HCT116 (cell line): ENCODE measurements at regions not wholly inside any gene's neighbourhood (a gene's known extent, or its start where the extent isn't known, plus 50 kb on each side); places are given as distances from the start of the nearest gene placed in this dataset.

Source experiments
- ATAC-seq: fragments of 200-7000 bp; cut with Tn5 transposase; 2 replicates; pipeline ENCODE4 v1.9.1; 2020; ENCODE audit warnings: mild to moderate bottlenecking, moderate library complexity
- BruUV-seq: library from RNA; stranded (reverse); fragments of 400-500 nt; replicated peaks from 2 replicates; lab custom pipeline; 2021; lab: Mats Ljungman, UMichigan
- CTCF ChIA-PET: fragments of 300-600 bp; sonication (Branson Sonifier 250); formaldehyde crosslinking; loops from one replicate; lab custom pipeline; 2021; ENCODE audit warnings: antibody characterized with exemption; lab: Charles Lee
- POLR2A ChIA-PET: fragments of 300-600, 350-600 bp; sonication (Branson Sonifier 250); formaldehyde crosslinking; loops from one replicate; lab custom pipeline; 2021; ENCODE audit warnings: antibody characterized with exemption; lab: Charles Lee
- RAD21 ChIA-PET, 2 experiments: fragments of 300-600 bp; sonication (Branson Sonifier 250); formaldehyde crosslinking; loops; one replicate each; lab custom pipeline; 2023; ENCODE audit warnings: low total read pairs in 2 of 2; ENCODE audit not compliant: uncharacterized antibody in 2 of 2, unreplicated experiment in 2 of 2, low non-redundant PET in 1 of 2; lab: Charles Lee
- DNase-seq: peaks from one replicate; pipeline ENCODE4 v3.0.0-alpha.2; 2010; ENCODE audit warnings: low read depth, low spot score
- H2AFZ ChIP-seq: fragments of 200-600 bp; shearing (Covaris generic), sonication (generic); 2 replicates; pipeline ENCODE4 v1.6.1; 2017; ENCODE audit warnings: low read depth, mixed run types, mixed read lengths, antibody characterized with exemption, low read length; ENCODE audit not compliant: poor library complexity, severe bottlenecking
- H3K27ac ChIP-seq: 2 replicates; pipeline ENCODE4 v1.5.1; 2012; ENCODE audit warnings: low read depth, low read length
- H3K27me3 ChIP-seq: fragments of 200-600 bp; sonication (generic); 2 replicates; pipeline ENCODE4 v1.6.1; 2016; ENCODE audit warnings: mixed run types, low read length, mixed read lengths; ENCODE audit not compliant: insufficient read depth
- H3K36me3 ChIP-seq, 2 experiments: fragments of 200-500 bp in 1 of 2; fragments of 200-600 bp in 1 of 2; sonication (Bioruptor generic) in 1 of 2; sonication (generic) in 1 of 2; 2 replicates each; pipeline versions ENCODE4 v1.5.1 to v1.6.1; 2014 to 2016; ENCODE audit warnings: low read length in 2 of 2, inconsistent platforms in 1 of 2, mixed read lengths in 1 of 2, mixed run types in 1 of 2; ENCODE audit not compliant: insufficient read depth in 2 of 2, control insufficient read depth in 1 of 2
- H3K4me1 ChIP-seq, 2 experiments: fragments of 200-600 bp in 1 of 2; sonication (generic) in 1 of 2; 2 replicates each; pipeline versions ENCODE4 v1.5.1 to v1.6.1; 2012 to 2017; ENCODE audit warnings: low read length in 2 of 2, inconsistent platforms in 1 of 2, mild to moderate bottlenecking in 1 of 2, mixed read lengths in 1 of 2, mixed run types in 1 of 2, moderate library complexity in 1 of 2; ENCODE audit not compliant: insufficient read depth in 2 of 2, control insufficient read depth in 1 of 2
- H3K4me2 ChIP-seq: fragments of 200-600 bp; sonication (generic); 2 replicates; pipeline ENCODE4 v1.6.1; 2017; ENCODE audit warnings: mixed run types, low read length, mixed read lengths
- H3K4me3 ChIP-seq, 2 experiments: fragments of 200-600 bp in 1 of 2; sonication (generic) in 1 of 2; replicated peaks in 1 of 2; 2 replicates each; pipeline ENCODE4 v1.5.1; 2011 to 2016; ENCODE audit warnings: low read length in 2 of 2, control low read depth in 1 of 2, low read depth in 1 of 2, mild to moderate bottlenecking in 1 of 2, mixed read lengths in 1 of 2, mixed run types in 1 of 2
- H3K79me2 ChIP-seq: fragments of 200-600 bp; sonication (generic); 2 replicates; pipeline ENCODE4 v1.6.1; 2017; ENCODE audit warnings: mild to moderate bottlenecking, mixed run types, low read length, moderate library complexity, mixed read lengths; ENCODE audit not compliant: insufficient read depth
- H3K9ac ChIP-seq: fragments of 200-600 bp; sonication (generic); 2 replicates; pipeline ENCODE4 v1.6.1; 2016; ENCODE audit warnings: low read length, mixed read lengths
- H3K9me2 ChIP-seq: fragments of 200-600 bp; sonication (generic), shearing (Covaris generic); 2 replicates; pipeline ENCODE4 v1.6.1; 2017; ENCODE audit warnings: mixed run types, mild to moderate bottlenecking, moderate library complexity; ENCODE audit not compliant: insufficient read depth
- H3K9me3 ChIP-seq, 2 experiments: fragments of 200-500 bp in 1 of 2; fragments of 200-600 bp in 1 of 2; sonication (Bioruptor generic) in 1 of 2; sonication (generic) in 1 of 2; 2 replicates each; pipeline ENCODE4 v1.6.1; 2014 to 2017; ENCODE audit warnings: low read length in 2 of 2, mixed read lengths in 2 of 2, inconsistent platforms in 1 of 2, low read depth in 1 of 2, mild to moderate bottlenecking in 1 of 2, mixed run types in 1 of 2, moderate library complexity in 1 of 2; ENCODE audit not compliant: control insufficient read depth in 1 of 2, insufficient read depth in 1 of 2
- H4K20me1 ChIP-seq: fragments of 200-600 bp; sonication (generic), shearing (Covaris generic); 2 replicates; pipeline ENCODE4 v1.6.1; 2017; ENCODE audit warnings: mixed run types, mild to moderate bottlenecking, moderate library complexity; ENCODE audit not compliant: insufficient read depth
- ATF3 ChIP-seq: IDR thresholded peaks from 2 replicates; pipeline ENCODE4 v1.6.1; 2012
- CBX3 ChIP-seq: IDR thresholded peaks from 2 replicates; pipeline ENCODE4 v1.6.1; 2012; ENCODE audit warnings: low read depth
- CTCF ChIP-seq, 3 experiments: fragments of 200-600 bp in 1 of 3; sonication (generic) in 1 of 3; IDR thresholded peaks in 2 of 3; conservative IDR thresholded peaks in 1 of 3; 2 replicates each; pipeline ENCODE4 v1.5.1; 2012 to 2017; ENCODE audit warnings: low read depth in 2 of 3, low read length in 2 of 3, antibody characterized with exemption in 1 of 3, borderline replicate concordance in 1 of 3, control low read depth in 1 of 3, mild to moderate bottlenecking in 1 of 3, mixed read lengths in 1 of 3, mixed run types in 1 of 3, moderate library complexity in 1 of 3; ENCODE audit not compliant: insufficient read depth in 1 of 3
- EGR1 ChIP-seq: IDR thresholded peaks from 2 replicates; pipeline ENCODE4 v1.6.1; 2012; ENCODE audit warnings: low read depth
- ELF1 ChIP-seq: IDR thresholded peaks from 2 replicates; pipeline ENCODE4 v1.6.1; 2012; ENCODE audit warnings: low read depth, borderline replicate concordance
- EZH2 ChIP-seq: fragments of 200-600 bp; sonication (generic); IDR thresholded peaks from 2 replicates; pipeline ENCODE4 v1.6.1; 2017; ENCODE audit warnings: antibody characterized with exemption, mixed run types
- EZH2phosphoT487 ChIP-seq: fragments of 200-600 bp; IDR thresholded peaks from 2 replicates; pipeline ENCODE4 v1.6.1; 2018; ENCODE audit warnings: antibody characterized with exemption, borderline replicate concordance
- FOSL1 ChIP-seq: IDR thresholded peaks from 2 replicates; pipeline ENCODE4 v1.6.1; 2012; ENCODE audit warnings: low read depth
- JUND ChIP-seq: IDR thresholded peaks from 2 replicates; pipeline ENCODE4 v1.6.1; 2012
- MAX ChIP-seq: IDR thresholded peaks from 2 replicates; pipeline ENCODE4 v1.6.1; 2012
- POLR2A ChIP-seq: IDR thresholded peaks from 2 replicates; pipeline ENCODE4 v1.7.0; 2011; ENCODE audit warnings: borderline replicate concordance; ENCODE audit not compliant: insufficient read depth, insufficient read length; ENCODE audit errors: extremely low read depth
- POLR2AphosphoS5 ChIP-seq: IDR thresholded peaks from 2 replicates; pipeline ENCODE4 v1.6.1; 2011; ENCODE audit warnings: mild to moderate bottlenecking, low read depth, low read length, moderate library complexity
- RAD21 ChIP-seq: IDR thresholded peaks from 2 replicates; pipeline ENCODE4 v1.6.1; 2012; ENCODE audit warnings: low read depth, mild to moderate bottlenecking
- SIN3A ChIP-seq: IDR thresholded peaks from 2 replicates; pipeline ENCODE4 v1.6.1; 2012; ENCODE audit warnings: low read depth
- SP1 ChIP-seq: IDR thresholded peaks from 2 replicates; pipeline ENCODE4 v1.6.1; 2012; ENCODE audit warnings: low read depth
- SRF ChIP-seq: IDR thresholded peaks from 2 replicates; pipeline ENCODE4 v1.6.1; 2012; ENCODE audit warnings: low read depth
- TCF7L2 ChIP-seq: IDR thresholded peaks from 2 replicates; pipeline ENCODE4 v1.7.0; 2011; ENCODE audit warnings: borderline replicate concordance, inconsistent platforms; ENCODE audit not compliant: insufficient read depth, insufficient read length; ENCODE audit errors: extremely low read depth
- YY1 ChIP-seq: IDR thresholded peaks from 2 replicates; pipeline ENCODE4 v1.6.1; 2011; ENCODE audit warnings: low read length, low read depth, moderate library complexity, mild to moderate bottlenecking; ENCODE audit not compliant: insufficient replicate concordance; ENCODE audit errors: extremely low read depth
- ZBTB33 ChIP-seq: IDR thresholded peaks from 2 replicates; pipeline ENCODE4 v1.6.1; 2011; ENCODE audit warnings: mild to moderate bottlenecking, low read length, moderate library complexity; ENCODE audit not compliant: insufficient replicate concordance; ENCODE audit errors: extremely low read depth
- ZFX ChIP-seq: fragments of 450-650 bp; IDR thresholded peaks from 2 replicates; pipeline ENCODE4 v1.6.1; 2017
- intact Hi-C: fragments of 100-400 bp; cut with micrococcal nuclease; formaldehyde crosslinking; loops from 2 replicates; pipeline ENCODE4 v1.10.0; 2022

GRCh38 chr21:15197696-15198095, 132.9 kb upstream of the NRIP1 start (continued):
- TF ChIP-seq EZH2: no peak

GRCh38 chr21:15199414-15200383, 134.9 kb upstream of the NRIP1 start:
- Histone ChIP-seq H3K4me1 (no peaks in the 10 kb centered on the region), H3K4me3 (no peak overlapping the region), H3K79me2 (no peaks in the 10 kb centered on the region), H3K9ac (no peak overlapping the region), H3K9me3 (no peaks in the 10 kb centered on the region), H2AFZ (no peak overlapping the region), H3K36me3 (no peaks in the 10 kb centered on the region), H4K20me1 (no peaks in the 10 kb centered on the region), H3K27ac (no peak overlapping the region), H3K9me2 (no peaks in the 10 kb centered on the region), H3K27me3 (no peaks in the 10 kb centered on the region), H3K4me2 (no peak overlapping the region)
- ChIA-PET RAD21 (no interaction called here), POLR2A (no interaction called here), CTCF (no interaction called here)
- no peak for DNase-seq
- no peak for ATAC-seq
- intact Hi-C loops: no loop called here
- BruUV-seq: no TSS peak
- TF ChIP-seq TCF7L2 (no peak), ATF3 (no peak), FOSL1 (no peak), EGR1 (no peak), RAD21 (no peak), ELF1 (no peak), SP1 (no peak), POLR2A (no peak), SIN3A (no peak), MAX (no peak), YY1 (no peak), ZBTB33 (no peak), POLR2AphosphoS5 (no peak), EZH2phosphoT487 (no peak), ZFX (no peak), SRF (no peak), CBX3 (no peak), CTCF (IDR thresholded peaks at IDR 0.05 in 2 of 3, conservative IDR thresholded peaks at IDR 0.05 in 1 of 3; ENCODE audit: borderline replicate concordance in 1 of 3, insufficient read depth in 1 of 3, low read depth in 2 of 3, low read length in 2 of 3) (no peak), JUND (no peak)
